GM10248 (cell line): ENCODE measurements at regions not wholly inside any gene's neighbourhood (a gene's known extent, or its start where the extent isn't known, plus 50 kb on each side); places are given as distances from the start of the nearest gene placed in this dataset.

ENCODE experiments used
- CTCF ChIA-PET: fragments of 300-600 bp; sonication (Branson Sonifier 250); formaldehyde crosslinking; extraction: SDS; loops from one replicate; lab custom pipeline; 2021; ENCODE audit warnings: antibody characterized with exemption; lab: Yijun Ruan, JAX
- POLR2A ChIA-PET: fragments of 350-650 bp; sonication (Branson Sonifier 250); formaldehyde crosslinking; extraction: SDS; loops from one replicate; lab custom pipeline; 2020; ENCODE audit warnings: antibody characterized with exemption; lab: Yijun Ruan, JAX
- DNase-seq: peaks from one replicate; pipeline ENCODE4 v3.0.0; 2012; ENCODE audit errors: extremely low spot score
- CTCF ChIP-seq: IDR thresholded peaks from 2 replicates; pipeline ENCODE4 v1.5.1; 2012; ENCODE audit warnings: mild to moderate bottlenecking, low read depth; ENCODE audit errors: extremely low read depth, missing control alignments, control extremely low read depth

DNA sequence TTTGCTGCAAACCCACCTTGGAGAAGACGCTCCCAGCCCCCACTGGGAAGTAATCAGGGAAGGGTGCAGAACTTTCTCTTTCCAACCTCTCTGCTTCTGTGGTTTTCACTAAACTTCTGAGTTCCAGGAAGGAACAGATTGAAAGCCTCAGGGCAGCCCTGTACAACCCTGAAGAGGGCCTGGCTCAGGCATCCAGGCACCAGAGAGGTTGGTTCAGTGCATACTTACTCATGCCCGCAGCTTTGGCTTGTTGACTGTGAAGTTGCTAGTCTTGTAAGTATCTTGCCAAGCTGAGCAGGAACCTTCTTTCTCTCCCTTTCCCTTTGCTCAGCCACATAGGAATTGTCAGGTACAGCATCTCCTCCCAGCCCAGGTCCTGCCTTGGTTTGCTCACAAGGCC is 272.2 kb upstream of the FOXQ1 start:
- ChIA-PET CTCF (no interaction called here), POLR2A (no interaction called here)
- no peak for DNase-seq
- TF ChIP-seq CTCF: no peak

GRCh38 chr6:1039191-1039590 is 272.7 kb upstream of the FOXQ1 start:
- no peak for TF ChIP-seq CTCF
- DNase-seq: no peak
- POLR2A ChIA-PET: no interaction called here
- CTCF ChIA-PET: no interaction called here

GRCh38 chr6:1037430-1038202 is 274.3 kb upstream of the FOXQ1 start:
- POLR2A ChIA-PET: no interaction called here
- CTCF ChIA-PET: no interaction called here
- no peak for DNase-seq
- TF ChIP-seq CTCF: no peak

- DNase-seq: no peak
- TF ChIP-seq CTCF: no peak
- POLR2A ChIA-PET: no interaction called here
- CTCF ChIA-PET: no interaction called here
Measured at GRCh38 chr6:1035401-1035800, 276.5 kb upstream of the FOXQ1 start.

DNA sequence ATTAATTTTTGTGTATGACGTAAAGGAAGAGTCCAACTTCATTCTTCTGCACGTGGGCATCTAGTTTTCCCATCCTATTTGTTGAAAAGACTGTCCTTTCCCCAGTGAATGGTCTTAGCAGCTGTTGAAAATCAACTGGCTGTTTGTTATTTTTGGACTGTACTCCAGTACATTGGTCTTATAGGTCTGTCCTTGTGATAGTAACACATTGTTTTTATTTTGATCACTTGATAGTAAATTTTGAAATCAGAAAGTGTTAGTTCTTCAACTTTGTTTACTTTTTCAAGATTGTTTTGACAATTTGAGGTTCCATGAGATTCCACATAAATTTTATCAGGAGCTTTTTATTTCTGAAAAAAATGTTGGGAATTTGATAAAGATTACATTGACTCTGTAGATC is 280.2 kb upstream of the FOXQ1 start:
- DNase-seq: no peak
- TF ChIP-seq CTCF: no peak
- ChIA-PET POLR2A (no interaction called here), CTCF (interaction anchor here (1.5 kb wide), 1 partner anchor 9 kb away, joined by 5 read pairs; no protein-coding TSS in a partner anchor)

DNA sequence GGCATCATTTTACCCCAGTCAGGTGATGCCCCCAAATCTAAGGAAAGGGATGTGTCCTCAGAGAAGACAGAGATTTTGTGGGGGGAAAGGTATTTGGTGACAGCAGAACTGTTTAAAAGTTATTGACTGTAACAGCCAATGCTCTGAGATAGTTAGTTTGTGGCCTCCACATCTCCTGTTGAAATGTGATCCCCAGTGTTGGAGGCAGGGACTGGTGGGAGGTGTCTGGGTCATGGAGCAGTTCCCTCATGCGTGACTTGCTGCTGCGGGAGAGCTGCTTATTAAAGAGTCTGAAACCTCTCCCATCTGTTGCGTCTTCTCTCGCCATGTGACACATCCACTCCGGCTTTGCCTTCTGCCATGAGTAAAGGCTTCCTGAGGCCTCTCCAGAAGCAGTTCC is 282.8 kb upstream of the FOXQ1 start:
- no peak for TF ChIP-seq CTCF
- POLR2A ChIA-PET: no interaction called here
- CTCF ChIA-PET: no interaction called here
- no peak for DNase-seq
